ENCODE measurements at regions not wholly inside any gene's neighbourhood (a gene's known extent, or its start where the extent isn't known, plus 50 kb on each side); places are given as distances from the start of the nearest gene placed in this dataset.

DNA sequence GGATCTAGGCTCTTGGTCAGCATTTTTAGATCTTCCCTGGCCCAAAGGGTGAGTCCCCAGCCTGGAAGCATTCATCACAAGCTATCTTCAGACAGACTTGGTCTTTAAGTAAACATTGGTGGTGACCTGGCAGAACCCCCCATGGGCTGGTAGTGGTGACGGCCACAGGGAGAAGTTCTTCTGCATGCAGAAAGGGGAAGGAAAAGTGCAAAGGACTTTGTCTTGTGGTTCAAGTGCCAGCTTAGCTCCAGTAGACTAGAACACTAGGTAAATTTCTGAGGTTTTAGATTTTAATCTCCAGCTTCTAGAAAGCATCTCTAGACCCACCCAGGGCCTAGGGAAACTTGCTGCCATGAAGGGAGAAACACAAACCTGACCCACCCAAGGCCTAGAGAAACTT, 584.0 kb downstream of the CHSY3 start:
- TF ChIP-seq KLF13 (tag; IDR thresholded peaks at IDR 0.05; ENCODE audit: borderline replicate concordance, low read depth) = no peak
- TF ChIP-seq, protein P1, sequence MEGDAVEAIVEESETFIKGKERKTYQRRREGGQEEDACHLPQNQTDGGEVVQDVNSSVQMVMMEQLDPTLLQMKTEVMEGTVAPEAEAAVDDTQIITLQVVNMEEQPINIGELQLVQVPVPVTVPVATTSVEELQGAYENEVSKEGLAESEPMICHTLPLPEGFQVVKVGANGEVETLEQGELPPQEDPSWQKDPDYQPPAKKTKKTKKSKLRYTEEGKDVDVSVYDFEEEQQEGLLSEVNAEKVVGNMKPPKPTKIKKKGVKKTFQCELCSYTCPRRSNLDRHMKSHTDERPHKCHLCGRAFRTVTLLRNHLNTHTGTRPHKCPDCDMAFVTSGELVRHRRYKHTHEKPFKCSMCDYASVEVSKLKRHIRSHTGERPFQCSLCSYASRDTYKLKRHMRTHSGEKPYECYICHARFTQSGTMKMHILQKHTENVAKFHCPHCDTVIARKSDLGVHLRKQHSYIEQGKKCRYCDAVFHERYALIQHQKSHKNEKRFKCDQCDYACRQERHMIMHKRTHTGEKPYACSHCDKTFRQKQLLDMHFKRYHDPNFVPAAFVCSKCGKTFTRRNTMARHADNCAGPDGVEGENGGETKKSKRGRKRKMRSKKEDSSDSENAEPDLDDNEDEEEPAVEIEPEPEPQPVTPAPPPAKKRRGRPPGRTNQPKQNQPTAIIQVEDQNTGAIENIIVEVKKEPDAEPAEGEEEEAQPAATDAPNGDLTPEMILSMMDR (IDR thresholded peaks at IDR 0.05 in 2 of 3, conservative IDR thresholded peaks at IDR 0.05 in 1 of 3; ENCODE audit: insufficient read depth in 2 of 3, low read depth in 1 of 3, low read length in 3 of 3) = no peak
- TF ChIP-seq TCF7L2 (IDR thresholded peaks at IDR 0.05; ENCODE audit: low read depth, low read length) = no peak
- TF ChIP-seq, protein P2, sequence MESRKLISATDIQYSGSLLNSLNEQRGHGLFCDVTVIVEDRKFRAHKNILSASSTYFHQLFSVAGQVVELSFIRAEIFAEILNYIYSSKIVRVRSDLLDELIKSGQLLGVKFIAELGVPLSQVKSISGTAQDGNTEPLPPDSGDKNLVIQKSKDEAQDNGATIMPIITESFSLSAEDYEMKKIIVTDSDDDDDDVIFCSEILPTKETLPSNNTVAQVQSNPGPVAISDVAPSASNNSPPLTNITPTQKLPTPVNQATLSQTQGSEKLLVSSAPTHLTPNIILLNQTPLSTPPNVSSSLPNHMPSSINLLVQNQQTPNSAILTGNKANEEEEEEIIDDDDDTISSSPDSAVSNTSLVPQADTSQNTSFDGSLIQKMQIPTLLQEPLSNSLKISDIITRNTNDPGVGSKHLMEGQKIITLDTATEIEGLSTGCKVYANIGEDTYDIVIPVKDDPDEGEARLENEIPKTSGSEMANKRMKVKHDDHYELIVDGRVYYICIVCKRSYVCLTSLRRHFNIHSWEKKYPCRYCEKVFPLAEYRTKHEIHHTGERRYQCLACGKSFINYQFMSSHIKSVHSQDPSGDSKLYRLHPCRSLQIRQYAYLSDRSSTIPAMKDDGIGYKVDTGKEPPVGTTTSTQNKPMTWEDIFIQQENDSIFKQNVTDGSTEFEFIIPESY (CRISPR knock-in tag; IDR thresholded peaks at IDR 0.05) = no peak
- no peak for TF ChIP-seq EZH2 (IDR thresholded peaks at IDR 0.05; ENCODE audit: borderline replicate concordance, low read depth, low read length)
- no peak for TF ChIP-seq SIN3A (IDR thresholded peaks at IDR 0.05; ENCODE audit: borderline replicate concordance in 2 of 2, control insufficient read depth in 1 of 2, low read depth in 2 of 2, low read length in 2 of 2)
